CD4-positive, CD25-positive, alpha-beta regulatory T cell (primary cell): ENCODE measurements at regions not wholly inside any gene's neighbourhood (a gene's known extent, or its start where the extent isn't known, plus 50 kb on each side); places are given as distances from the start of the nearest gene placed in this dataset.

ENCODE experiments used
- ATAC-seq, 2 donors: fragments of 150-1000 bp; cut with Tn5 transposase; one replicate each; pipeline ENCODE4 v1.10.0; 2021; ENCODE audit warnings: low read depth in 2 of 2, moderate number of reproducible peaks in 2 of 2, moderate library complexity in 1 of 2
- DNase-seq, 3 donors: peaks; one replicate each; pipeline versions ENCODE4 v3.0.0 to v3.0.0-alpha.2; 2012 to 2022; ENCODE audit warnings: mixed read lengths in 1 of 3
- H3K27ac ChIP-seq: one replicate; pipeline ENCODE4 v1.7.0; 2013; ENCODE audit warnings: mild to moderate bottlenecking, low read length; ENCODE audit not compliant: insufficient read depth, poor library complexity, severe bottlenecking
- H3K27me3 ChIP-seq: one replicate; pipeline ENCODE4 v1.7.0; 2013; ENCODE audit warnings: low read length; ENCODE audit not compliant: control insufficient read depth, insufficient read depth
- H3K36me3 ChIP-seq: one replicate; pipeline ENCODE4 v1.7.0; 2013; ENCODE audit warnings: mild to moderate bottlenecking, low read length, moderate library complexity; ENCODE audit not compliant: control insufficient read depth, insufficient read depth
- H3K4me1 ChIP-seq: 2 replicates; pipeline ENCODE4 v1.7.0; 2013; ENCODE audit warnings: mild to moderate bottlenecking, low read length; ENCODE audit not compliant: insufficient read depth, control insufficient read depth, poor library complexity, severe bottlenecking
- H3K4me3 ChIP-seq: one replicate; pipeline ENCODE4 v1.7.0; 2013; ENCODE audit warnings: low read depth, mild to moderate bottlenecking, low read length, moderate library complexity
- H3K9me3 ChIP-seq, 2 experiments: 1 replicate in 1 of 2; 2 replicates in 1 of 2; pipeline ENCODE4 v1.7.0; 2013; ENCODE audit warnings: low read length in 2 of 2, mild to moderate bottlenecking in 1 of 2, moderate library complexity in 1 of 2; ENCODE audit not compliant: control insufficient read depth in 2 of 2
- H3K27ac Mint-ChIP-seq, 3 donors: one replicate each; pipeline ENCODE4 v1.8.0; 2020 to 2022; ENCODE audit warnings: mild to moderate bottlenecking in 3 of 3, mixed read lengths in 3 of 3, moderate library complexity in 2 of 3
- H3K27me3 Mint-ChIP-seq: one replicate; pipeline ENCODE4 v1.8.0; 2022; ENCODE audit warnings: mild to moderate bottlenecking, mixed read lengths
- H3K36me3 Mint-ChIP-seq: one replicate; pipeline ENCODE4 v1.8.0; 2020; ENCODE audit warnings: mixed read lengths
- H3K4me1 Mint-ChIP-seq, 4 donors: one replicate each; pipeline ENCODE4 v1.8.0; 2020 to 2022; ENCODE audit warnings: mixed read lengths in 4 of 4, mild to moderate bottlenecking in 1 of 4
- H3K4me3 Mint-ChIP-seq, 4 donors: one replicate each; pipeline ENCODE4 v1.8.0; 2020 to 2022; ENCODE audit warnings: mild to moderate bottlenecking in 4 of 4, mixed read lengths in 4 of 4, moderate library complexity in 3 of 4
- H3K9me3 Mint-ChIP-seq, 7 donors: one replicate each; pipeline ENCODE4 v1.8.0; 2020 to 2022; ENCODE audit warnings: mixed read lengths in 7 of 7, mild to moderate bottlenecking in 3 of 7, moderate library complexity in 2 of 7

GRCh38 chr14:40308240-40308639, 876.0 kb upstream of the FBXO33 start:
- DNase-seq = no peak
- H3K4me1 Mint-ChIP-seq = no peaks in the 10 kb centered on the region

GRCh38 chr14:40296821-40297220, 864.6 kb upstream of the FBXO33 start:
- Histone ChIP-seq H3K4me1 (no peaks in the 10 kb centered on the region), H3K27me3 (no peaks in the 10 kb centered on the region), H3K27ac (no peak overlapping the region), H3K36me3 (no peaks in the 10 kb centered on the region), H3K4me3 (no peak overlapping the region), H3K9me3 (peaks cover 0 to 4% of the 10 kb centered on the region in 2 experiments)
- ATAC-seq = no peak
- no peaks in the 10 kb centered on the region for H3K27me3 Mint-ChIP-seq
- no peak overlapping the region for H3K4me3 Mint-ChIP-seq
- no peaks in the 10 kb centered on the region for H3K36me3 Mint-ChIP-seq
- H3K9me3 Mint-ChIP-seq = peaks cover 0 to 19% (median 12%) of the 10 kb centered on the region in 7 donors
- no peak for DNase-seq
- no peak overlapping the region for H3K27ac Mint-ChIP-seq
- H3K4me1 Mint-ChIP-seq = no peaks in the 10 kb centered on the region

More at GRCh38 chr14:40308240-40308639, 876.0 kb upstream of the FBXO33 start:
- H3K9me3 ChIP-seq = no peaks in the 10 kb centered on the region
- Mint-ChIP-seq H3K9me3 (peaks cover 0 to 22% (median 4%) of the 10 kb centered on the region in 7 donors), H3K27me3 (no peaks in the 10 kb centered on the region), H3K27ac (no peak overlapping the region), H3K36me3 (no peaks in the 10 kb centered on the region), H3K4me3 (no peak overlapping the region)
- no peak overlapping the region for H3K4me3 ChIP-seq
- no peaks in the 10 kb centered on the region for H3K27me3 ChIP-seq
- H3K4me1 ChIP-seq = no peaks in the 10 kb centered on the region
- H3K36me3 ChIP-seq = no peaks in the 10 kb centered on the region
- no peak overlapping the region for H3K27ac ChIP-seq
- ATAC-seq = no peak

DNA sequence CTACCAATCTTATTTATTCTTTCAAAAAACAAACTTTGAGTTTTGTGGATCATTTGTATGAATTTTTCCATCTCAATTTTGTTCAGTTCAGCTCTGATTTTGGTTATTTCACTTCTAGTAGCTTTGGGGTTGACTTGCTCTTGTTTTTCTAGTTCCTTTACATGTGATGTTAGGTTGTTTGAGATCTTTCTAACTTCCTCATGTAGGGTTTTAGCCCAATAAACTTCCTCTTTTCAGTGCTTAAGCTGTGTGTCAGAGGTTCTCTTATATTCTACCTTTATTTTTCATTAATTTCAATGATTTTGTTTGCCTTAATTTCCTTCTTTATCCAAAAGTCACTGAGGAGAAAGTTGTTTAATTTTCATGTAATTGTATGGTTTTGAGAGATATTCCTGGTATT, 860.4 kb upstream of the FBXO33 start:
- Mint-ChIP-seq H3K4me1 (no peaks in the 10 kb centered on the region), H3K27me3 (no peaks in the 10 kb centered on the region), H3K27ac (no peak overlapping the region), H3K36me3 (no peaks in the 10 kb centered on the region), H3K9me3 (peaks cover 0 to 22% (median 13%) of the 10 kb centered on the region in 7 donors), H3K4me3 (no peak overlapping the region)
- no peaks in the 10 kb centered on the region for H3K36me3 ChIP-seq
- H3K9me3 ChIP-seq = peaks cover 1 to 4% of the 10 kb centered on the region in 2 experiments
- H3K4me3 ChIP-seq = no peak overlapping the region
- no peaks in the 10 kb centered on the region for H3K27me3 ChIP-seq
- DNase-seq = no peak
- no peak for ATAC-seq
- no peak overlapping the region for H3K27ac ChIP-seq
- H3K4me1 ChIP-seq = no peaks in the 10 kb centered on the region

DNA sequence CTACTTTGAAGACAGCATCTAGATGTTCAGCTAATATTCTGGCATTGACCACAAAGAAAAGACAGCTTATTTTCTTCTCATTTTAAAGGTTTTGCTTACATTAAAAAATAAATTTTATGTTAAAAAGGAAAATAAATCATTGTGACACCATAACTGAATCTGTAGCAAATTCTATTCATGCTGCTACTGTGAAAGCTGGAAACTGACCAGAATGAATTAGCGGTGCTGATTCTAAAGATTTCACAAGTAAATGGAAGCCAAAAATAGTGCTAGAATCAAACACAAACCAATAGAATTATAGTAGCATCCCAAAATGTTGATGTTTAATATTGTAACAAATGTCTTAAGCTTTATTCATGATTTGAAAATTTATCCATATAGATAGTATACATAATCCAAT, 850.0 kb upstream of the FBXO33 start:
- no peak overlapping the region for H3K27ac Mint-ChIP-seq

GRCh38 chr14:40280652-40281051, 848.4 kb upstream of the FBXO33 start:
- Mint-ChIP-seq H3K9me3 (peaks cover 0 to 27% (median 4%) of the 10 kb centered on the region in 7 donors), H3K27me3 (no peaks in the 10 kb centered on the region), H3K4me1 (no peaks in the 10 kb centered on the region), H3K27ac (no peak overlapping the region), H3K4me3 (no peak overlapping the region), H3K36me3 (no peaks in the 10 kb centered on the region)
- no peaks in the 10 kb centered on the region for H3K27me3 ChIP-seq
- H3K4me3 ChIP-seq = no peak overlapping the region
- H3K27ac ChIP-seq = no peak overlapping the region
- H3K9me3 ChIP-seq = peaks cover 2 to 4% of the 10 kb centered on the region in 2 experiments
- ATAC-seq (no peak), DNase-seq (no peak)
- H3K4me1 ChIP-seq = no peaks in the 10 kb centered on the region
- H3K36me3 ChIP-seq = no peaks in the 10 kb centered on the region

More for the DNA sequence above, 850.0 kb upstream of the FBXO33 start:
- no peaks in the 10 kb centered on the region for H3K27me3 Mint-ChIP-seq
- no peaks in the 10 kb centered on the region for H3K36me3 Mint-ChIP-seq
- H3K4me1 Mint-ChIP-seq = no peaks in the 10 kb centered on the region
- Histone ChIP-seq H3K4me1 (no peaks in the 10 kb centered on the region), H3K9me3 (peaks cover 2 to 4% of the 10 kb centered on the region in 2 experiments), H3K36me3 (no peaks in the 10 kb centered on the region), H3K4me3 (no peak overlapping the region), H3K27me3 (no peaks in the 10 kb centered on the region), H3K27ac (no peak overlapping the region)
- no peak for DNase-seq
- H3K9me3 Mint-ChIP-seq = peaks cover 0 to 20% (median 4%) of the 10 kb centered on the region in 7 donors
- ATAC-seq = no peak
- H3K4me3 Mint-ChIP-seq = no peak overlapping the region

- no peak overlapping the region for H3K27ac ChIP-seq
- no peak overlapping the region for H3K4me3 ChIP-seq
- ATAC-seq (no peak), DNase-seq (no peak)
- no peaks in the 10 kb centered on the region for H3K27me3 ChIP-seq
- H3K9me3 ChIP-seq = no peaks in the 10 kb centered on the region
- no peaks in the 10 kb centered on the region for H3K4me1 ChIP-seq
- H3K36me3 ChIP-seq = no peaks in the 10 kb centered on the region
- H3K4me3 Mint-ChIP-seq = no peak overlapping the region
- no peaks in the 10 kb centered on the region for H3K36me3 Mint-ChIP-seq
- peaks cover 0 to 18% (median 4%) of the 10 kb centered on the region in 7 donors for H3K9me3 Mint-ChIP-seq
- no peaks in the 10 kb centered on the region for H3K27me3 Mint-ChIP-seq
- H3K27ac Mint-ChIP-seq = no peak overlapping the region
- H3K4me1 Mint-ChIP-seq = no peaks in the 10 kb centered on the region
These were observed 841.2 kb upstream of the FBXO33 start for GRCh38 chr14:40273417-40273816.

- no peak overlapping the region for H3K4me3 Mint-ChIP-seq
- H3K36me3 Mint-ChIP-seq = no peaks in the 10 kb centered on the region
- DNase-seq (no peak), ATAC-seq (no peak)
- H3K36me3 ChIP-seq = no peaks in the 10 kb centered on the region
- no peaks in the 10 kb centered on the region for H3K27me3 Mint-ChIP-seq
- no peaks in the 10 kb centered on the region for H3K9me3 ChIP-seq
- H3K27ac ChIP-seq = no peak overlapping the region
- H3K4me1 ChIP-seq = no peaks in the 10 kb centered on the region
- peaks cover 0 to 9% (median 3%) of the 10 kb centered on the region in 7 donors for H3K9me3 Mint-ChIP-seq
- no peaks in the 10 kb centered on the region for H3K4me1 Mint-ChIP-seq
- no peak overlapping the region for H3K27ac Mint-ChIP-seq
- H3K27me3 ChIP-seq = no peaks in the 10 kb centered on the region
- H3K4me3 ChIP-seq = no peak overlapping the region
These were observed 839.2 kb upstream of the FBXO33 start for GRCh38 chr14:40271480-40271879.

DNA sequence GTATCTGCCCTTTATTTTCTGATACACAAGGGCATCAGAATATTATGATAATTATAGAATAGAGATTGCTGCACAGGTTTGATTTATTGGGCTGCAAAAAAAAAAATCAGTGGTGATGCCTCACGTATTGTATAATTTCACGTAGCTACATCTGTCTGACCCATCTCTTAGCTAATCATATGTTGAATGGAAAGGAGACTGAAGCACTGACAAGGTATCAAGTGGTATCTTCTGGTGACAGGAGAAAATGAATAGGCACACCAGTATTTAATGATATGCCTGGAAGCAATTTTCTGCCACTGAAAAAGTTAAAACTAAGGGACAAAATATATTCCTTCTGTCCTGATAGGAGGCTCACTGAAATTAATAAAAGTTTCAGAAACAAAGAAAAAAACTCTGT, 837.2 kb upstream of the FBXO33 start:
- H3K27ac Mint-ChIP-seq = no peak overlapping the region
- no peaks in the 10 kb centered on the region for H3K36me3 Mint-ChIP-seq
- H3K27me3 ChIP-seq = no peaks in the 10 kb centered on the region
- H3K4me1 ChIP-seq = no peaks in the 10 kb centered on the region
- DNase-seq = no peak
- no peak for ATAC-seq
- H3K4me3 ChIP-seq = no peak overlapping the region
- no peak overlapping the region for H3K27ac ChIP-seq
- no peaks in the 10 kb centered on the region for H3K36me3 ChIP-seq
- H3K9me3 Mint-ChIP-seq = peaks cover 0 to 11% (median 2%) of the 10 kb centered on the region in 7 donors
- no peak overlapping the region for H3K4me3 Mint-ChIP-seq
- no peaks in the 10 kb centered on the region for H3K4me1 Mint-ChIP-seq
- H3K27me3 Mint-ChIP-seq = no peaks in the 10 kb centered on the region
- H3K9me3 ChIP-seq = no peaks in the 10 kb centered on the region
